ENCODE measurements at regions not wholly inside any gene's neighbourhood (a gene's known extent, or its start where the extent isn't known, plus 50 kb on each side); places are given as distances from the start of the nearest gene placed in this dataset.
A peak's percentile ranks its signal among the peaks of the same experiment; 100 is the strongest.

- Histone ChIP-seq H3K36me3 (ENCODE audit: control insufficient read depth in 2 of 4, insufficient read depth in 4 of 4, low read length in 3 of 4) (no peaks in the 10 kb centered on the region), H2BK5ac (ENCODE audit: low read depth, low read length) (no peak overlapping the region), H2BK15ac (ENCODE audit: low read length) (no peak overlapping the region), H3K4ac (replicated peaks; ENCODE audit: insufficient read length, low read depth, low read length) (no peak overlapping the region), H4K91ac (replicated peaks; ENCODE audit: insufficient read length, low read length) (no peak overlapping the region), H3K27ac (ENCODE audit: low read depth, low read length) (no peak overlapping the region), H3K4me1 (replicated peaks in 1 of 4; ENCODE audit: control insufficient read depth in 3 of 4, insufficient read depth in 4 of 4, low read length in 3 of 4) (peaks cover 0 to 6% (median under 1%) of the 10 kb centered on the region in 4 experiments; a peak in 3 of 7 replicates), H2BK12ac (ENCODE audit: low read depth, low read length) (no peak overlapping the region), H4K5ac (ENCODE audit: insufficient read length, low read depth, low read length) (no peak overlapping the region), H3K23ac (ENCODE audit: insufficient read length) (no peak overlapping the region), H3K14ac (ENCODE audit: insufficient read length) (no peak overlapping the region), H3K4me3 (ENCODE audit: extremely low read depth in 1 of 4, insufficient read depth in 2 of 4, low read depth in 3 of 4, low read length in 4 of 4) (no peak overlapping the region), H2BK120ac (replicated peaks; ENCODE audit: low read depth, low read length) (no peak overlapping the region), H3K4me2 (ENCODE audit: insufficient read depth in 1 of 2, low read depth in 2 of 2, low read length in 2 of 2) (no peak overlapping the region), H4K8ac (ENCODE audit: extremely low read depth, insufficient read depth, low read length) (peak overlapping the region; percentile 59; the same call in 1 of the 2 replicates), H3K18ac (ENCODE audit: extremely low read depth, low read length) (no peak overlapping the region), H3K9ac (replicated peaks in 1 of 4; ENCODE audit: extremely low read depth in 1 of 4, low read depth in 3 of 4, low read length in 3 of 4) (no peak overlapping the region), H2BK20ac (ENCODE audit: low read length) (no peak overlapping the region), H3K23me2 (ENCODE audit: low read depth, low read length) (no peaks in the 10 kb centered on the region), H4K20me1 (replicated peaks in 1 of 2; ENCODE audit: control insufficient read depth in 1 of 2, insufficient read depth in 2 of 2, low read length in 2 of 2) (no peaks in the 10 kb centered on the region), H3K56ac (replicated peaks; ENCODE audit: insufficient read length, low read depth, low read length) (no peak overlapping the region), H3K79me1 (ENCODE audit: low read depth, low read length) (no peaks in the 10 kb centered on the region), H2AK5ac (ENCODE audit: low read depth, low read length) (no peak overlapping the region), H2AFZ (ENCODE audit: low read length) (no peak overlapping the region), H3K27me3 (replicated peaks in 1 of 4; ENCODE audit: control insufficient read depth in 3 of 4, extremely low read depth in 1 of 4, insufficient read depth in 3 of 4, low read length in 3 of 4) (no peaks in the 10 kb centered on the region; a peak in 1 of 7 replicates), H3K79me2 (ENCODE audit: control insufficient read depth in 1 of 2, insufficient read depth in 2 of 2, low read length in 2 of 2) (no peaks in the 10 kb centered on the region), H3K9me3 (ENCODE audit: insufficient read depth in 2 of 2, low read depth in 1 of 2, low read length in 1 of 2) (no peaks in the 10 kb centered on the region)
- FAIRE-seq (no peak), DNase-seq (ENCODE audit: low read depth in 1 of 2, low spot score in 2 of 2) (no peak)
- 83% methylated on average over 6 of the region's 9 CpGs; no CpG with 5 or more reads in 1 of the 2 experiments for WGBS, 2 experiments (ENCODE audit: extremely low coverage in 1 of 2, insufficient coverage in 1 of 2, insufficient read length in 1 of 2, insufficient replicate concordance in 2 of 2, low coverage in 1 of 2, low lambda C conversion rate in 2 of 2, missing lambda C conversion rate in 1 of 2)
- POLR2A ChIA-PET (ENCODE audit: partially characterized antibody) = no interaction called here
- CTCF ChIA-PET (ENCODE audit: partially characterized antibody) = interaction anchor here (0.9 to 1.0 kb wide), 2 partner anchors 12 to 352 kb away, joined by 4 read pairs; no protein-coding TSS in a partner anchor
- TF ChIP-seq RXRA (IDR thresholded peaks at IDR 0.05; ENCODE audit: insufficient read depth, low read depth, low read length) = no peak
- TF ChIP-seq BCL11A (IDR thresholded peaks at IDR 0.05; ENCODE audit: low read depth in 2 of 2, low read length in 2 of 2) = no peak
- 0 out of 2 replicates have a peak, but pooled peaks have one; percentile 30 for TF ChIP-seq KDM1A (IDR thresholded peaks at IDR 0.05; ENCODE audit: borderline replicate concordance, low read length)
- TF ChIP-seq CREB1 (IDR thresholded peaks at IDR 0.05) = no peak
- no peak for TF ChIP-seq CTCF (IDR thresholded peaks at IDR 0.05; ENCODE audit: control extremely low read depth in 1 of 3, insufficient read depth in 1 of 3, low read depth in 1 of 3, low read length in 3 of 3)
- no peak for TF ChIP-seq JUN (IDR thresholded peaks at IDR 0.05; ENCODE audit: low read depth, low read length)
- TF ChIP-seq MAFK (IDR thresholded peaks at IDR 0.05; ENCODE audit: low read depth, low read length) = no peak
Measured at GRCh38 chr9:134555094-134555650, 86.4 kb upstream of the COL5A1 start.
